ACHN (cell line): ENCODE measurements at regions not wholly inside any gene's neighbourhood (a gene's known extent, or its start where the extent isn't known, plus 50 kb on each side); places are given as distances from the start of the nearest gene placed in this dataset.

Experiments used
- DNase-seq: peaks from one replicate; pipeline ENCODE4 v3.0.0-alpha.2; 2015
- in situ Hi-C: cut with HindIII; loops from 2 replicates; pipeline ENCODE4 v1.10.0; 2017; ENCODE audit warnings: low sequenced_read_pairs, low pct_ligation_motif_present, low pct_unique_long_range_greater_than_20kb

GRCh38 chr5:3350781-3351180, 244.9 kb upstream of the IRX1 start:
- in situ Hi-C loops = no loop called here
- DNase-seq = no peak

DNA sequence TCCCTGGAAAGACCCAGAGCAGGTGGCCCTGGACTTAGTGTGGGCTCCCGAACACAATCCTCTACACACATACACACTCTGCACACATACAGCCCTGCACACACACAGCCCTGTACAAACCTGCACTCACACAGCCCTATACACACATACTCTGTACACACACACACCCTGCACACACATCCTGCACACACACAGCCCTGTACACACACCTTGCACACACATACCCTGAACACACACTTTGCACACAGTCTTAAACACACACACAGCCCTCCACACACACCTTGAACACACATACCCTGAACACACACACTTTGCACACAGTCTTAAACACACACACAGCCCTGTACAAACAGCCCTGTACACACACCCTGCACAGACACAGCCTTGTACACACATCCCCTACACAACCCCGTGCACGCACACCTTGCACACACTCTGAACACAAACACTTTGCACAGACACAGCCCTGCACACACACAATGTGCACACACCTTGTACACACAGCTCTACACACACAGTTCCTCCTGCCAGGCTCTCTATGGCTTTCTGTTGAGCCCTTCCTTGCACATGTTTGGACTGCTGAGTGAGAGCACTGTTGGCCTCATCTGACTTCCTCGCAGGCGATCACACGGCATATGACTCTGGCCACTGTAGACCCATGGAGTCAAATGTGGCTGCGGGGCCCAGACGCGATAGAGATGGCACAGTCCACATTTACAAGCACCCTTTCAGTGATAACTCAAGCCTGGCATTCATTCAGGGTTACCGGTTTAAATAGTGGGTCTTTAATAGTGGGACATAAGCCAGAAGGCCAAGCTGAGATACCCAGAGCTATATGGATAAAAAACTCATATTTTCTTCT, 245.7 kb upstream of the IRX1 start:
- in situ Hi-C loops = no loop called here
- DNase-seq = no peak

DNA sequence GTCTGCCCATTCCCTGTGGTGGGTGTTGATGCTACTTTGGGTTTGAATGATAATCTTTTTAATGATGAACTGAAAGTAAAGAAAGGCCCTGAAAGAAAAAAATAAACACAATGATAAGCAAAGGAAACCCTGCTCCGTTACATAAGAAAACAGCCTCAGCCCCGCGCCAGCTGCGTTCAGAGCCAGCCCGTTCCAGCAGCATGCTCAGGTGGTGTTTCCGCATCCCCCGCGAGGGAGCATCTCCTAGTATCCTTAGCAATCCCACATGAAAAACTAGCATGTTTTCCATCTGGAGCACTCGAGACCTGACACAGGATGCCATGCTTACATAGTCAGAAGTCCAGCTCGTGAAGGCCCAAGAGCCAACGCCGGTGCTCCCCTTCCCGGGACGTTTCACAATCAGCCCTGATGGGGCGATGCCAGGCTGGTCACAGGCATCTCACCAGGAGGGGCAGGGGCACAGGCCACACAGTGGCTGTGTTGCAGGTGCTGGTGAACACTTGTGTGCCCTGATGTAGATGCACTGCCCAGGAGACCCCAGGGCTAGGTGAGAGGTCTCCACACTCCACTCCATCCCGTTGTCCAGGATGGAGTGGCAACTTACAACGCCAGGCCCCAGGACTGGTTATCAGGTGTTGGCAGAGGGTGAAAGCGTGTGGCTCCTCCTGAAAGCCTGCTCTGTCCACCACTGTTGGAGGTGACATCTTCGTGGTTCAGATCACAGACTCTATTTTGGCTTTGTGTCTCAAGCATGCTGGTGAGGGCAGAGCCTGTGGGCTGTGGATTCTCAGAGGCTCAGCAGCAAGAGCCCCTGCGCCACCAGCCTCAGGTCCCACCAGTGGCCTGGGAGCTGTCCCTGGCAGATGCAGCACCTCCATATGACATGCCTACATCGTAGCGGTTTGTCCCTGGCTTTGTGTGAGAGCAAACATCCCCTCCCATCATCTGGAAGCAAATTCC, 246.8 kb upstream of the IRX1 start:
- DNase-seq = no peak
- in situ Hi-C loops = no loop called here

- DNase-seq = no peak
- in situ Hi-C loops = no loop called here
These were observed 247.9 kb upstream of the IRX1 start for GRCh38 chr5:3347741-3348140.

DNA sequence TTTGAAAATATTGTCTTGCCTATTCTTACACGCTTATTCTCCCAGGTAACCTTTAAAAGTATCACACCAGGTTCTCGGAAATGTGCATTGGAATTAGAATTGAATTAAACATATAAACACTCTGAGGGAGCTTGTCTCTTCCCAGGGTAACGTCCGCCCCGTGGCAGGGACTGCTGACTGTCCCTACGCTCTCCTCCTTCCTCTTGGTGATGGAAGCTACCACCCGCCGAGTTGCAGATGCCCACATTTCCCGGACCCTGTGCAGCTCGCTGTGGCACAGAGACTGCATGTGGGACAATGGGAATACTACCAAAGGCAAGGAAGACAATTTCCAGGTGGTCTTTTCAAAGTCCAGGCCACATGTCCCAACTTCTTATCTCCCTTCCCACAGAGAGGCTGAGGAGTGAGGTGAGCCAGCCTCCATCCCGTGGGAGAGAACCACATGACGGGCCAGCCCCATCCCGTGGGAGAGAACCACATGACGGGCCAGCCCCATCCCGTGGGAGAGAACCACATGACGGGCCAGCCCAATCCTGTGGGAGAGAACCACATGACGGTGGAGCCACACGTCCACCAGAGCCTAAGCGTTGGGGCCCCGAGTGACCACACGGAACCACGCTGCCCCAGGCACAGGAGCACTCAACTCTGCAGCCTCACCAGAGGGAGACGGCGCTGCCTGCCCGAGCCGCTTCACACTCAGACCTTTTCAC, 249.4 kb upstream of the IRX1 start:
- no peak for DNase-seq
- in situ Hi-C loops = no loop called here

- in situ Hi-C loops = no loop called here
- DNase-seq = no peak
These were observed 250.4 kb upstream of the IRX1 start for GRCh38 chr5:3345195-3345594.

DNA sequence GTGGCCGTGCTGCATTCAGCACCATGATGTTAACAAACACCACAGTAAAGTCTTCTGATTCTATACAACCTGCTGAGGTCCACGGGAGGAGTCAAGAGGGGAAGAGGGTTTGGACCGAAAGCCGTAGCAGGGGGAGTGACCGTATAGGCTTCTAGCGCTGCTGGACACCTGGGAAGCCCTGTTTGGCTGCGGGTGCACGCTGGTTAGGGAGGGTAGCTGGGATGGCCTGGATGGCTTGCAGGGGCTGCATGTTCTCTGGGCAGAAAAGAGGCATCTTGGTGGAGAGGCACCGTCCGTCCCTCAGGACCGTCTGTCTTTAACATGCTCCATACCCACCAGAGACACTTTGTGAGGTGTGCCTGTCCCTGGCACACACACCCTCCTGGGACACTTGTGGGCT, 251.0 kb upstream of the IRX1 start:
- in situ Hi-C loops = no loop called here

GRCh38 chr5:3343911-3344310, 251.7 kb upstream of the IRX1 start:
- in situ Hi-C loops = no loop called here
- DNase-seq = no peak

More for the DNA sequence above, 251.0 kb upstream of the IRX1 start:
- no peak for DNase-seq

- in situ Hi-C loops = no loop called here
- DNase-seq = no peak
These were observed 252.4 kb upstream of the IRX1 start for GRCh38 chr5:3343211-3343610.

DNA sequence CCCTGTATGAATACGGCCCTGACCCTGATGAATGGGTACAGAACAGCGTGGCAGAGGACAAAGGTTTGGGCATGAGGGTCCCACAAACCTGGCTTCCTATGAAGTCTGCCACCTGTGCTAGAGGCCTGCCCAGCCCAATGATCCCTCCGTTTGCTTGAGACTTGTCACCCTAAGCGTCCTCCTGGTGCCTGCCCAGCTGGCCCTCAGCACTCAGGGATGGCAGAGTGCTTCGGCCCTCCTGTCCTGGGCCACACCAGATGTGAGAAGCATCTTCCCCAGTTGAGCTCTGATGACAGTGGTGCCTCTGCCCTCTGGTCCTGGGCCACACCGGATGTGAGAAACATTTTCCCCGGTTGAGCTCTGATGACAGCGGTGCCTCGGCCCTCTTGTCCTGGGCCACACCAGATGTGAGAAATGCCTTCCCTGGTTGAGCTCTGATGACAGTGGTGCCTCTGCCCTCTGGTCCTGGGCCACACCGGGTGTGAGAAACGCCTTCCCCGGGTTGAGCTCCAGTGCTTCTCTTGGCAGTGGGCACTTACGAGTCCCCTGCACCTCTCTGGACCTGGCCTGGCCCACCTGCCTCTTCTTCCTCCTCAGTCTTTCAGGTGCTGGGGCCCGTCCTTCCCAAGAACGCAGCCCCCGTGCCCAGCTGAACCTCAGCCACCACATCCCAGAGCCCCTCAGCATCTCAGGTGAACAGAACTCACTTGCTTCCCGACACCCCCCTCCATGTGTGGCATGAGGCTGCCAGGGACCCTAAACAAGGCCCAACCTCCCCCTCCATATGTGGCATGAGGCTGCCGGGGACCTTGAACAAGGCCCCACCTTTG, 253.1 kb upstream of the IRX1 start:
- DNase-seq = no peak
- in situ Hi-C loops = no loop called here

DNA sequence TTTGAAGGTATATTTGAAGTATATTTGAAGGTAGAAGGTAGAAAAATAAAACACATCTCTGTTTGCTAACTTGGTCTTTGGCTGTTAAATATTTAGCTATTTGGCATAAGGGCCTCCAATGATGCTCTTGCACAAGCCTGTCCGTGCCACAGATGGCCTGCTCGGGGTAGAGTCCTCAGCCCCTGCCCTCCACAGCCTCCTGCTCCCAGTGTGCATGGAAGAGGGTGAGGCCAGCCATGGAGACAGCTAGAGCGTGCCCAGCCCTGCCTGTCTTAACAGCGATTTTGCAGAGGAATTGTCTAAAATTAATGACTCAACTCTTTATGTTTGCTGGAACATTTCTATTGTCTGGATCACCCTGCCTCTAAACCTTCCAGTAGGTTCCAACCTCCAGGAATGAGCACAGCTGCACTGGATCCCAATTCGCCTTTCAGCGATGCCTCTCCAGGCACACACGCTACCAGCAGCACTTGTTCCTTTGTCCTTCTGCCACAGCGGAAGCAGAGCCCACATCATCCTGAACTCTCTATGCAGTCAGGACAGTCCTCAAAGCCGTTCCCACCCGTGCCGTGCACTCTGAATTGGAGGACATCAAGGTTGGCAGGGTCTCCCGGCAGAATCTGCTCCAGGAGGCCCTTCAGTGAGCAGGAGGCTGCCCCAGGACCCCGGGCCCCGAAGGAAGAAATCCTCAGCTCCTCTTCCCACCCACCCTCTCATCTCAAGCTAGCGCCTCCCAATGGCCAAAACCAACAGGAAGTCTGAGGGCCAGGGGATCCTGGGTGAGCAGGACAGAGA, 254.0 kb upstream of the IRX1 start:
- DNase-seq = no peak
- in situ Hi-C loops = no loop called here

GRCh38 chr5:3340471-3340870, 255.2 kb upstream of the IRX1 start:
- in situ Hi-C loops = no loop called here
- DNase-seq = no peak

DNA sequence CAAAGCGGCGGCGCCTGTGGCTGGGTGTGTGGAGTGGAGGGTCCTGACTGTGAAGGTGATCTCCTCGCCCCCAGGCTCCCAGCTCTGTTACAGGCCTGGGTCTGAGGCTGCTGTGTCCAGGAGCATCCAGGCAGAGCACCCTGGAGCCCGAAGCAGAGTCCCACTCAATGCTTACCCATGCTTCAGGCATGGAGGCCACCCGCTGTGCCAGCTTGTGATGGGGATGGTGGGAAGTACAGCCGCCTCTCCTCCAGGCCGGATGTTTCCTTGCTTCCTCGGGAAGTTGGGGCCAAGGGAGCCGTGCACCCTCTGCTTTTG, 255.9 kb upstream of the IRX1 start:
- in situ Hi-C loops = no loop called here
- DNase-seq = no peak

DNA sequence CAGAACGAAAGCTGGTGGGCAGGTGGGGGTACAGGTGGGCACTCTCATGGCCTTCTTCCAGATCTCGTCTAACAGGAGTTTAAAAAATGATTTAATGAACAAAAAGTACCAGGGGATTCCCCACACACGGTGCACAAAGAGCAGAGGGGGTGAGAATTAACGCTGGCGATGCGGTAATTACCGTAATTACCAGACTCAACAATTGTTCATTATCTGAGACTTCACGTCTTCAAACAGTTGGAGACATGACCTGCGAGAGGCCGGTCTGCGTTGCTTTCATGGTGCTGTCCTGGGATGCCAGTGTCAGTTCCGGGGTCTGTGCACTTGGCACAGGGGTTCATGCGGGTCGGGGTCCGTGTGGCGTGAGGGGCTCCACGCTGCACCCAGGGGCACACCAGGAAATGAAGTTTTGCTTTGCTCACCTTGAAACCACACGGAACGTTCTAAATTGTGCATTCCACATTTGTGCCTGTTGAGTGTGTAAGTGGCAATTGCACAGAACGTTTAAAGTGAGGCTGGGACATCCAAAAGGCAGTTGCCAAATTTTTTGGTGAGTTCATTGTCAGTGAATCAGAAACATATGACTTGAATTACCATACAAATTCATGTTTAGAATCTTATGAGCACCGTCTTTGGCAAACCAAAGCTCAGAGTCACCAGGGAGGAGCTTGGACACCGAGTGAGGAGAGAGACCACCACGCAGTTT, 256.4 kb upstream of the IRX1 start:
- in situ Hi-C loops = no loop called here

DNA sequence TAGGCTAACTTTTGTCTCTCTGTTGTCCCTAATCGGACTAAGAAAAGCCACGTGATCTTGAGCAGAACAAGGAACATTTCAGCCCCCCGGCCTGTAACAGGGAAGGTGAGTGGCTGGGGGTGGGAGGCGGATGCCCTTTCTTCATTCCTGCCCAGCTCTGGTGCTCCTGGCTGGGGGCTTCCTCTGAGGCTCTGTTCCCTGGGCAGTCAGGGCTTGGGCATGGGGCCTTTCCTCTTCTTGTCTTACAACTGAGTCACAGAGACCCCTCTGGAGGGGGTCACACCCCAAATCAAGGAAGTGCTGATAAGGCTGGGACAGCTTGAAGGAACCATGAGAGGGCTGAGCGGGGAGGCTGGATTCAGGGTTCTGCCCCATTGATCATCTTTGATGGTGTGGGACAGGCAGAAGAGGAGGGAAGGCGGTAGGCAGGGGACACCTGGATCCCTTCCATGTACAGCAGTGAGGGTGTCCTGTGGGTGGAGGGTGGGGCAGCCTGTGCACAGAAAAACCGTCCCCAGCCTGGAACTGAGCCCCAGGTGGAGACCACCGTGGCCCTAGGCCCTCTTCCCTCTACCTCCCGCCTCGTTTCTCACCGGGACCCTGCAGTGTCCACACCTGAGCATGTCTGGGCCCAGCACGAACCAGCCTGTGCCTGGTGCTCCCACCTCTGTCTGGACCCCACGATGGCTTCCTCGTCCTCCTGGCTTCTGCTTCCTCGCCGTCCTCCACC, 257.7 kb upstream of the IRX1 start:
- in situ Hi-C loops = no loop called here
- no peak for DNase-seq

More for the DNA sequence above, 256.4 kb upstream of the IRX1 start:
- DNase-seq = no peak

- no peak for DNase-seq
- in situ Hi-C loops = no loop called here
These were observed 259.0 kb upstream of the IRX1 start for GRCh38 chr5:3336666-3337065.
